ENCODE measurements at regions not wholly inside any gene's neighbourhood (a gene's known extent, or its start where the extent isn't known, plus 50 kb on each side); places are given as distances from the start of the nearest gene placed in this dataset.

DNA sequence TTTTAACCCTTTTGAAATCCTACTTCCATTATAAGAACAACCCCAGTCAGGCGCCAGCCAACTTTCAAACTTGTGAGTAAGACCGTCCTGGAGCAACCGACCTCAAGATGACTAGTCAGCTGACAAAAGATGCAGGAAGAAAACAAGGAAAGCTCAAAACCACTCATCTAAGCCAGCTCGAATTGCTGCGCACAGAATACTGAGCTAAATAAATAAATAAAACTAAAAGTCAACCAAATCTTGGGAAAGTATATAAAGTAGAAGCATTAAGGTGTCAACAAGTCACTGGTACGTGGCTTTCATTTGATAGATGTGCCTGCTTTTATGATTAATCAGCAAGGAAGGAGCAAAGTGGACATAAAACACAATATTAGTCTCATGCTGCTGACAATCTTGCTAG, 1269.8 kb downstream of the XPNPEP1 start:
- no peak for TF ChIP-seq POLR2A (IDR thresholded peaks at IDR 0.05; ENCODE audit: low read depth, low read length)
- no peak for TF ChIP-seq TAF1 (IDR thresholded peaks at IDR 0.05; ENCODE audit: low read depth, low read length)
- no peak for TF ChIP-seq POLR2AphosphoS5 (IDR thresholded peaks at IDR 0.05; ENCODE audit: low read depth, low read length)
- no peak for TF ChIP-seq SPI1 (IDR thresholded peaks at IDR 0.05; ENCODE audit: low read depth, low read length)
- no peak for TF ChIP-seq POU2F2 (IDR thresholded peaks at IDR 0.05; ENCODE audit: low read depth, low read length)
